ENCODE measurements at regions not wholly inside any gene's neighbourhood (a gene's known extent, or its start where the extent isn't known, plus 50 kb on each side); places are given as distances from the start of the nearest gene placed in this dataset.

DNA sequence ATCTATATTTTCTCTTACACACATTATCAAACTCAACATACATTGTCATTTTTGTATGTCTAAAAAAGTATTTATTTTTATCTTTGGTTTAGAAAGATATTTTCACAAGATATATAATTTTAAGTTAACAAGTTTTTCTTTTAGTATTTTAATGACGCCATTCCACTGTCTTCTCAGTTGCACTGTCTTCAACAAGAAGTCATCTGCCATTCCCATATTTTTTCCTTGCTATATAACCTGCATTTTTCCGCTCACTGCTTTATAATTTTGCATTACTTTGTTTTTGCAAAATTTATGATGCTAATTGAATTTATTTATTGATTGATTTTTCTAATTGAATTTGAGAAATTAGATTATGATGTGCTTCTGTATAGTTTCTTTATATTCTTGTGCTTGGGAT, 357.8 kb upstream of the RNF32 start:
- no peak for TF ChIP-seq NFE2L2 (conservative IDR thresholded peaks at IDR 0.05; ENCODE audit: low read length)
- TF ChIP-seq TP53 (CRISPR knock-in tag; IDR thresholded peaks at IDR 0.05): no peak
- TF ChIP-seq, protein P1, sequence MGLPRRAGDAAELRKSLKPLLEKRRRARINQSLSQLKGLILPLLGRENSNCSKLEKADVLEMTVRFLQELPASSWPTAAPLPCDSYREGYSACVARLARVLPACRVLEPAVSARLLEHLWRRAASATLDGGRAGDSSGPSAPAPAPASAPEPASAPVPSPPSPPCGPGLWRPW (IDR thresholded peaks at IDR 0.05): no peak
- TF ChIP-seq, protein P2, sequence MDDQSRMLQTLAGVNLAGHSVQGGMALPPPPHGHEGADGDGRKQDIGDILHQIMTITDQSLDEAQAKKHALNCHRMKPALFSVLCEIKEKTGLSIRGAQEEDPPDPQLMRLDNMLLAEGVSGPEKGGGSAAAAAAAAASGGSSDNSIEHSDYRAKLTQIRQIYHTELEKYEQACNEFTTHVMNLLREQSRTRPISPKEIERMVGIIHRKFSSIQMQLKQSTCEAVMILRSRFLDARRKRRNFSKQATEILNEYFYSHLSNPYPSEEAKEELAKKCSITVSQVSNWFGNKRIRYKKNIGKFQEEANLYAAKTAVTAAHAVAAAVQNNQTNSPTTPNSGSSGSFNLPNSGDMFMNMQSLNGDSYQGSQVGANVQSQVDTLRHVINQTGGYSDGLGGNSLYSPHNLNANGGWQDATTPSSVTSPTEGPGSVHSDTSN (IDR thresholded peaks at IDR 0.05): no peak
- TF ChIP-seq RFX5 (IDR thresholded peaks at IDR 0.05): no peak
- no peak for TF ChIP-seq E2F6 (IDR thresholded peaks at IDR 0.05; ENCODE audit: borderline replicate concordance, low read depth)
- no peak for TF ChIP-seq FOSL2 (IDR thresholded peaks at IDR 0.05)
- TF ChIP-seq FOSL2 (CRISPR knock-in tag; IDR thresholded peaks at IDR 0.05): no peak
- TF ChIP-seq, protein P3, sequence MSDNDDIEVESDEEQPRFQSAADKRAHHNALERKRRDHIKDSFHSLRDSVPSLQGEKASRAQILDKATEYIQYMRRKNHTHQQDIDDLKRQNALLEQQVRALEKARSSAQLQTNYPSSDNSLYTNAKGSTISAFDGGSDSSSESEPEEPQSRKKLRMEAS (IDR thresholded peaks at IDR 0.05): no peak
- TF ChIP-seq EP300 (IDR thresholded peaks at IDR 0.05): no peak
- TF ChIP-seq ZSCAN20 (CRISPR knock-in tag; IDR thresholded peaks at IDR 0.05): no peak
- TF ChIP-seq JUNB (IDR thresholded peaks at IDR 0.05): no peak
- no peaks in the 10 kb centered on the region for H3K4me1 ChIP-seq
- DNase-seq (ENCODE audit: low read depth in 1 of 2, low spot score in 1 of 2) (no peak), FAIRE-seq (no peak), ATAC-seq (no peak)
- ChIA-PET CTCF (no interaction called here), POLR2A (no interaction called here)
- H3K4me3 ChIP-seq: no peak overlapping the region
- H3K9me3 ChIP-seq: peaks cover 33% of the 10 kb centered on the region; the same call in 2 of the 3 replicates
- no peak overlapping the region for H3K4me2 ChIP-seq
- H3K27ac ChIP-seq: no peak overlapping the region
- WGBS (ENCODE audit: missing lambda C conversion rate): 12% methylated on average over 2 of the region's 2 CpGs

- ATAC-seq: no peak
- H3K9me3 ChIP-seq: peaks cover 31% of the 10 kb centered on the region; the same call in 2 of the 3 replicates
- POLR2A ChIA-PET: interaction anchor here (0.6 kb wide), 1 partner anchor 1045 kb away, joined by 3 read pairs; no protein-coding TSS in a partner anchor
- CTCF ChIA-PET: no interaction called here
- WGBS (ENCODE audit: missing lambda C conversion rate): 21% methylated on average over 4 of the region's 4 CpGs
- H3K27ac ChIP-seq: no peak overlapping the region
- FAIRE-seq: no peak
- H3K4me3 ChIP-seq: no peak overlapping the region
- no peak for DNase-seq (ENCODE audit: low read depth in 1 of 2, low spot score in 1 of 2)
- H3K4me1 ChIP-seq: no peaks in the 10 kb centered on the region
- TF ChIP-seq CHD4 (IDR thresholded peaks at IDR 0.05; ENCODE audit: borderline replicate concordance) (no peak), NR3C1 (IDR thresholded peaks at IDR 0.05) (no peak), FOXS1 (CRISPR knock-in tag; IDR thresholded peaks at IDR 0.05) (no peak), JUNB (IDR thresholded peaks at IDR 0.05) (no peak), ZC3H11A (IDR thresholded peaks at IDR 0.05) (no peak)
- no peak overlapping the region for H3K4me2 ChIP-seq
Measured at GRCh38 chr7:156279635-156280034, 360.9 kb upstream of the RNF32 start.

DNA sequence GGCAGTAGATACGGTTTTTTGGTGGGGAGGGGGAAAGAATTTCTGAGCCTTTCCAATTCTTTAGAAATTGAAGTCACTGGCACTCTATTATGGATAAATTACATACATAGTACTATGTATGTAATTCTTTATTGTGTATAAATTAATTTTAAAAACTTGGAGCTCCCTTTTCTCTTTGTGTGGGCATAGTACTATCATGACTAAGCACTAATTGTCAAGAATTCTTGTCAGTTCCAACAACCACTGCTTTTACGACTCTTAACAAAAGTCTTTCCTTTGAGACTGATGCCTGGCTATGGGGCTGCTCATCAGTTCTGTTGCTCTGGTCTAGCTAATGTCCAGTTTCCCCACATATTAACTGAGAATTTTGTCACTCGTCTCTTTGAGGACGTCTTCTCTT, 365.3 kb upstream of the RNF32 start:
- CTCF ChIA-PET: no interaction called here
- Histone ChIP-seq H3K9me3 (no peaks in the 10 kb centered on the region), H3K4me3 (no peak overlapping the region), H3K27ac (no peak overlapping the region), H3K4me1 (no peaks in the 10 kb centered on the region), H3K4me2 (no peak overlapping the region)
- POLR2A ChIA-PET: no interaction called here
- no peak for ATAC-seq
- DNase-seq (ENCODE audit: low read depth in 1 of 2, low spot score in 1 of 2): no peak
- WGBS (ENCODE audit: missing lambda C conversion rate): 46% methylated on average over 4 of the region's 4 CpGs
- peak; percentile 12 for TF ChIP-seq MAFK (IDR thresholded peaks at IDR 0.05; ENCODE audit: partially characterized antibody)
- no peak for TF ChIP-seq RARB (CRISPR knock-in tag; IDR thresholded peaks at IDR 0.05)
- FAIRE-seq: no peak

GRCh38 chr7:156274557-156274956, 366.0 kb upstream of the RNF32 start:
- DNase-seq (ENCODE audit: low read depth in 1 of 2, low spot score in 1 of 2) (no peak), FAIRE-seq (no peak), ATAC-seq (no peak)
- ChIA-PET CTCF (no interaction called here), POLR2A (no interaction called here)
- H3K9me3 ChIP-seq: no peaks in the 10 kb centered on the region
- TF ChIP-seq CEBPB (IDR thresholded peaks at IDR 0.05): no peak
- TF ChIP-seq ESRRA (IDR thresholded peaks at IDR 0.05; ENCODE audit: borderline replicate concordance, low read length): no peak
- TF ChIP-seq POLR2AphosphoS2 (conservative IDR thresholded peaks at IDR 0.05; ENCODE audit: low read length): no peak
- no peak for TF ChIP-seq RARB (CRISPR knock-in tag; IDR thresholded peaks at IDR 0.05)
- no peak for TF ChIP-seq USF2 (IDR thresholded peaks at IDR 0.05)
- TF ChIP-seq EHF (CRISPR knock-in tag; IDR thresholded peaks at IDR 0.05): no peak
- TF ChIP-seq POLR2A (IDR thresholded peaks at IDR 0.05; ENCODE audit: low read length): no peak
- TF ChIP-seq, protein P4, sequence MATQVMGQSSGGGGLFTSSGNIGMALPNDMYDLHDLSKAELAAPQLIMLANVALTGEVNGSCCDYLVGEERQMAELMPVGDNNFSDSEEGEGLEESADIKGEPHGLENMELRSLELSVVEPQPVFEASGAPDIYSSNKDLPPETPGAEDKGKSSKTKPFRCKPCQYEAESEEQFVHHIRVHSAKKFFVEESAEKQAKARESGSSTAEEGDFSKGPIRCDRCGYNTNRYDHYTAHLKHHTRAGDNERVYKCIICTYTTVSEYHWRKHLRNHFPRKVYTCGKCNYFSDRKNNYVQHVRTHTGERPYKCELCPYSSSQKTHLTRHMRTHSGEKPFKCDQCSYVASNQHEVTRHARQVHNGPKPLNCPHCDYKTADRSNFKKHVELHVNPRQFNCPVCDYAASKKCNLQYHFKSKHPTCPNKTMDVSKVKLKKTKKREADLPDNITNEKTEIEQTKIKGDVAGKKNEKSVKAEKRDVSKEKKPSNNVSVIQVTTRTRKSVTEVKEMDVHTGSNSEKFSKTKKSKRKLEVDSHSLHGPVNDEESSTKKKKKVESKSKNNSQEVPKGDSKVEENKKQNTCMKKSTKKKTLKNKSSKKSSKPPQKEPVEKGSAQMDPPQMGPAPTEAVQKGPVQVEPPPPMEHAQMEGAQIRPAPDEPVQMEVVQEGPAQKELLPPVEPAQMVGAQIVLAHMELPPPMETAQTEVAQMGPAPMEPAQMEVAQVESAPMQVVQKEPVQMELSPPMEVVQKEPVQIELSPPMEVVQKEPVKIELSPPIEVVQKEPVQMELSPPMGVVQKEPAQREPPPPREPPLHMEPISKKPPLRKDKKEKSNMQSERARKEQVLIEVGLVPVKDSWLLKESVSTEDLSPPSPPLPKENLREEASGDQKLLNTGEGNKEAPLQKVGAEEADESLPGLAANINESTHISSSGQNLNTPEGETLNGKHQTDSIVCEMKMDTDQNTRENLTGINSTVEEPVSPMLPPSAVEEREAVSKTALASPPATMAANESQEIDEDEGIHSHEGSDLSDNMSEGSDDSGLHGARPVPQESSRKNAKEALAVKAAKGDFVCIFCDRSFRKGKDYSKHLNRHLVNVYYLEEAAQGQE (IDR thresholded peaks at IDR 0.05): no peak
- no peak for TF ChIP-seq HOXA7 (CRISPR knock-in tag; IDR thresholded peaks at IDR 0.05)
- TF ChIP-seq JUN (IDR thresholded peaks at IDR 0.05): no peak
- TF ChIP-seq RFX5 (IDR thresholded peaks at IDR 0.05): no peak
- no peak for TF ChIP-seq RAD21 (conservative IDR thresholded peaks at IDR 0.05 in 1 of 2, IDR thresholded peaks at IDR 0.05 in 1 of 2)
- 40% methylated on average over 3 of the region's 3 CpGs for WGBS (ENCODE audit: missing lambda C conversion rate)
- no peaks in the 10 kb centered on the region for H3K4me1 ChIP-seq
- no peak overlapping the region for H3K27ac ChIP-seq
- H3K4me3 ChIP-seq: no peak overlapping the region
- H3K4me2 ChIP-seq: no peak overlapping the region
